NT2/D1 (cell line): ENCODE measurements at regions not wholly inside any gene's neighbourhood (a gene's known extent, or its start where the extent isn't known, plus 50 kb on each side); places are given as distances from the start of the nearest gene placed in this dataset.

Experiments
- DNase-seq: peaks from one replicate; pipeline ENCODE4 v3.0.0-alpha.2; 2011; ENCODE audit warnings: low read depth, low spot score
- H3K27me3 ChIP-seq: 2 replicates; pipeline ENCODE4 v1.6.0; 2011; ENCODE audit warnings: mild to moderate bottlenecking; ENCODE audit not compliant: insufficient read length, insufficient read depth
- H3K36me3 ChIP-seq: 2 replicates; pipeline ENCODE4 v1.6.1; 2011; ENCODE audit warnings: mild to moderate bottlenecking, low read length, mixed read lengths; ENCODE audit not compliant: insufficient read depth, insufficient read length
- H3K4me1 ChIP-seq: 2 replicates; pipeline ENCODE4 v1.5.1; 2011; ENCODE audit not compliant: insufficient read depth, insufficient read length
- H3K4me3 ChIP-seq: 2 replicates; pipeline ENCODE4 v1.5.1; 2011; ENCODE audit warnings: low read depth; ENCODE audit not compliant: insufficient read length
- H3K9ac ChIP-seq: 2 replicates; pipeline ENCODE4 v1.6.0; 2011; ENCODE audit warnings: low read depth; ENCODE audit not compliant: insufficient read length
- H3K9me3 ChIP-seq: 2 replicates; pipeline ENCODE4 v1.5.1; 2011; ENCODE audit warnings: mild to moderate bottlenecking, low read length; ENCODE audit not compliant: insufficient read depth
- SUZ12 ChIP-seq: IDR thresholded peaks from 2 replicates; pipeline ENCODE4 v1.6.1; 2011; ENCODE audit not compliant: insufficient read length, insufficient read depth; ENCODE audit errors: extremely low read depth
- YY1 ChIP-seq: IDR thresholded peaks from 2 replicates; pipeline ENCODE4 v1.6.1; 2011; ENCODE audit not compliant: insufficient read length, insufficient read depth
- ZNF274 ChIP-seq: IDR thresholded peaks from 2 replicates; pipeline ENCODE4 v1.6.1; 2011; ENCODE audit warnings: mild to moderate bottlenecking, low read depth, low read length

- no peaks in the 10 kb centered on the region for H3K36me3 ChIP-seq
- no peak overlapping the region for H3K9ac ChIP-seq
- TF ChIP-seq SUZ12: no peak
- no peak for TF ChIP-seq ZNF274
- no peak for TF ChIP-seq YY1
- H3K9me3 ChIP-seq: no peaks in the 10 kb centered on the region
- H3K27me3 ChIP-seq: no peaks in the 10 kb centered on the region
- no peaks in the 10 kb centered on the region for H3K4me1 ChIP-seq
- H3K4me3 ChIP-seq: no peak overlapping the region
- DNase-seq: no peak
These were observed 160.0 kb downstream of the LRRC30 start for GRCh38 chr18:7390731-7391492.

- Histone ChIP-seq H3K4me3 (no peak overlapping the region), H3K27me3 (no peaks in the 10 kb centered on the region), H3K9ac (no peak overlapping the region), H3K9me3 (no peaks in the 10 kb centered on the region), H3K4me1 (no peaks in the 10 kb centered on the region), H3K36me3 (no peaks in the 10 kb centered on the region)
- no peak for DNase-seq
- no peak for TF ChIP-seq SUZ12
- no peak for TF ChIP-seq YY1
- TF ChIP-seq ZNF274: no peak
These were observed 162.2 kb downstream of the LRRC30 start for GRCh38 chr18:7393080-7393479.

- Histone ChIP-seq H3K36me3 (no peaks in the 10 kb centered on the region), H3K4me1 (no peaks in the 10 kb centered on the region), H3K9me3 (no peaks in the 10 kb centered on the region), H3K9ac (no peak overlapping the region), H3K27me3 (no peaks in the 10 kb centered on the region), H3K4me3 (no peak overlapping the region)
- TF ChIP-seq ZNF274: no peak
- DNase-seq: no peak
These were observed 163.3 kb downstream of the LRRC30 start for GRCh38 chr18:7394050-7394659.

GRCh38 chr18:7395566-7395965 is 164.7 kb downstream of the LRRC30 start:
- no peak for TF ChIP-seq SUZ12
- TF ChIP-seq YY1: no peak
- no peak for TF ChIP-seq ZNF274
- DNase-seq: no peak
- Histone ChIP-seq H3K9ac (no peak overlapping the region), H3K36me3 (no peaks in the 10 kb centered on the region), H3K27me3 (no peaks in the 10 kb centered on the region), H3K4me1 (no peaks in the 10 kb centered on the region), H3K9me3 (no peaks in the 10 kb centered on the region), H3K4me3 (no peak overlapping the region)

- Histone ChIP-seq H3K4me1 (peaks cover 1% of the 10 kb centered on the region), H3K4me3 (no peak overlapping the region), H3K9me3 (no peaks in the 10 kb centered on the region), H3K36me3 (no peaks in the 10 kb centered on the region), H3K9ac (no peak overlapping the region), H3K27me3 (no peaks in the 10 kb centered on the region)
- no peak for DNase-seq
- TF ChIP-seq ZNF274 (no peak), SUZ12 (no peak), YY1 (no peak)
These were observed 153.2 kb upstream of the PTPRM start for GRCh38 chr18:7413906-7414305.

- Histone ChIP-seq H3K27me3 (no peaks in the 10 kb centered on the region), H3K9ac (no peak overlapping the region), H3K36me3 (no peaks in the 10 kb centered on the region), H3K9me3 (no peaks in the 10 kb centered on the region), H3K4me1 (peaks cover 1% of the 10 kb centered on the region), H3K4me3 (no peak overlapping the region)
- no peak for TF ChIP-seq YY1
- TF ChIP-seq ZNF274: no peak
- TF ChIP-seq SUZ12: no peak
- no peak for DNase-seq
These were observed 152.7 kb upstream of the PTPRM start for GRCh38 chr18:7414459-7414858.

- peaks cover 1% of the 10 kb centered on the region for H3K4me1 ChIP-seq
- TF ChIP-seq ZNF274 (no peak), YY1 (no peak), SUZ12 (no peak)
These were observed 151.8 kb upstream of the PTPRM start for GRCh38 chr18:7415081-7415894.

More at GRCh38 chr18:7415081-7415894, 151.8 kb upstream of the PTPRM start:
- H3K9ac ChIP-seq: no peak overlapping the region
- no peak for DNase-seq
- no peak overlapping the region for H3K4me3 ChIP-seq
- no peaks in the 10 kb centered on the region for H3K9me3 ChIP-seq
- no peaks in the 10 kb centered on the region for H3K27me3 ChIP-seq
- H3K36me3 ChIP-seq: no peaks in the 10 kb centered on the region
